Colonic mucosa (tissue), 4 donors: ENCODE measurements at regions not wholly inside any gene's neighbourhood (a gene's known extent, or its start where the extent isn't known, plus 50 kb on each side); places are given as distances from the start of the nearest gene placed in this dataset.

ENCODE experiments used
- DNase-seq: peaks from one replicate; pipeline ENCODE4 v3.0.0-alpha.2; 2020
- H3K27ac ChIP-seq: fragments of 200-600 bp; one replicate; pipeline ENCODE4 v1.8.0; 2021
- H3K27me3 ChIP-seq: fragments of 200-600 bp; one replicate; pipeline ENCODE4 v1.8.0; 2021
- H3K36me3 ChIP-seq: fragments of 200-600 bp; one replicate; pipeline ENCODE4 v1.8.0; 2021
- H3K4me1 ChIP-seq: fragments of 200-600 bp; one replicate; pipeline ENCODE4 v1.8.0; 2021; ENCODE audit warnings: mild to moderate bottlenecking
- H3K4me3 ChIP-seq: fragments of 200-600 bp; one replicate; pipeline ENCODE4 v1.8.0; 2021
- H3K9ac ChIP-seq, 2 donors: one replicate each; pipeline ENCODE4 v1.7.0; 2013; ENCODE audit warnings: control low read depth in 2 of 2, low read depth in 2 of 2, low read length in 2 of 2
- H3K9me3 ChIP-seq: fragments of 200-600 bp; one replicate; pipeline ENCODE4 v1.8.0; 2021
- CTCF ChIP-seq: fragments of 200-600 bp; IDR thresholded peaks from one replicate; pipeline ENCODE4 v1.8.0; 2022; ENCODE audit warnings: antibody characterized with exemption, mild to moderate bottlenecking
- intact Hi-C: fragments of 100-400 bp; cut with DNase I; formaldehyde crosslinking; loops from one replicate; pipeline ENCODE4 v1.14.1; 2022
- donor health status: healthy.
- donor health status: DM: no; HTN: no; CAD: no.
- donor health status: DM: no; HTN: no; CAD: no.

- H3K4me3 ChIP-seq, result no peak overlapping the region
- H3K36me3 ChIP-seq, result no peaks in the 10 kb centered on the region
- peak; percentile 63 for TF ChIP-seq CTCF
- no peaks in the 10 kb centered on the region for H3K4me1 ChIP-seq
- intact Hi-C loops, result loop anchor here (2.0 kb wide), 1 partner anchor 124 kb away; no protein-coding TSS in a partner anchor
- no peaks in the 10 kb centered on the region for H3K9me3 ChIP-seq
- H3K9ac ChIP-seq, result no peak overlapping the region
- H3K27ac ChIP-seq, result no peak overlapping the region
- peak; percentile 70 for DNase-seq
- H3K27me3 ChIP-seq, result no peaks in the 10 kb centered on the region
Observed at GRCh38 chr2:191566344-191566743, 111.6 kb upstream of the NABP1 start.

GRCh38 chr2:191567206-191567605, 110.7 kb upstream of the NABP1 start:
- DNase-seq, result no peak
- no peaks in the 10 kb centered on the region for H3K36me3 ChIP-seq
- no peaks in the 10 kb centered on the region for H3K9me3 ChIP-seq
- H3K9ac ChIP-seq, result no peak overlapping the region
- TF ChIP-seq CTCF, result no peak
- H3K4me3 ChIP-seq, result no peak overlapping the region
- no peaks in the 10 kb centered on the region for H3K27me3 ChIP-seq
- no peaks in the 10 kb centered on the region for H3K4me1 ChIP-seq
- H3K27ac ChIP-seq, result no peak overlapping the region
- intact Hi-C loops, result loop anchor here (2.0 kb wide), 1 partner anchor 124 kb away; no protein-coding TSS in a partner anchor

- no peaks in the 10 kb centered on the region for H3K9me3 ChIP-seq
- no peaks in the 10 kb centered on the region for H3K27me3 ChIP-seq
- H3K9ac ChIP-seq, result no peak overlapping the region
- no peak overlapping the region for H3K27ac ChIP-seq
- no peaks in the 10 kb centered on the region for H3K4me1 ChIP-seq
- no peak for DNase-seq
- TF ChIP-seq CTCF, result no peak
- intact Hi-C loops, result no loop called here
- H3K36me3 ChIP-seq, result no peaks in the 10 kb centered on the region
- no peak overlapping the region for H3K4me3 ChIP-seq
Observed at GRCh38 chr2:191569025-191569424, 108.9 kb upstream of the NABP1 start.

GRCh38 chr2:191571163-191571769, 106.7 kb upstream of the NABP1 start:
- H3K9ac ChIP-seq, result no peak overlapping the region
- H3K36me3 ChIP-seq, result no peaks in the 10 kb centered on the region
- no peak overlapping the region for H3K27ac ChIP-seq
- peak; percentile 15 for TF ChIP-seq CTCF
- H3K27me3 ChIP-seq, result no peaks in the 10 kb centered on the region
- intact Hi-C loops, result no loop called here
- no peaks in the 10 kb centered on the region for H3K4me1 ChIP-seq
- DNase-seq, result no peak
- no peak overlapping the region for H3K4me3 ChIP-seq
- H3K9me3 ChIP-seq, result no peaks in the 10 kb centered on the region

GRCh38 chr2:191572319-191572718, 105.6 kb upstream of the NABP1 start:
- no peaks in the 10 kb centered on the region for H3K27me3 ChIP-seq
- H3K27ac ChIP-seq, result no peak overlapping the region
- H3K4me1 ChIP-seq, result no peaks in the 10 kb centered on the region
- H3K9me3 ChIP-seq, result no peaks in the 10 kb centered on the region
- TF ChIP-seq CTCF, result no peak
- H3K9ac ChIP-seq, result no peak overlapping the region
- H3K4me3 ChIP-seq, result no peak overlapping the region
- DNase-seq, result no peak
- intact Hi-C loops, result no loop called here
- no peaks in the 10 kb centered on the region for H3K36me3 ChIP-seq
